ENCODE measurements at regions not wholly inside any gene's neighbourhood (a gene's known extent, or its start where the extent isn't known, plus 50 kb on each side); places are given as distances from the start of the nearest gene placed in this dataset.

GRCh38 chr10:131810805-131811629 is 89.8 kb upstream of the PPP2R2D start:
- Histone ChIP-seq H3K36me3 (replicated peaks in 1 of 2; ENCODE audit: control insufficient read depth in 1 of 2, insufficient read depth in 2 of 2, low read length in 2 of 2) (no peaks in the 10 kb centered on the region), H3K4me3 (replicated peaks in 1 of 3; ENCODE audit: insufficient read depth in 1 of 3, low read depth in 2 of 3, low read length in 3 of 3) (no peak overlapping the region), H3K9ac (ENCODE audit: insufficient read depth, low read depth, low read length) (no peak overlapping the region), H3K27ac (ENCODE audit: extremely low read length, insufficient read depth, low read length) (no peak overlapping the region), H3K4me2 (ENCODE audit: low read depth, low read length) (no peak overlapping the region), H4K20me1 (ENCODE audit: insufficient read depth, low read length) (no peaks in the 10 kb centered on the region), H3K79me2 (ENCODE audit: insufficient read depth, low read length) (no peaks in the 10 kb centered on the region), H3K9me3 (ENCODE audit: low read length) (no peaks in the 10 kb centered on the region), H2AFZ (ENCODE audit: low read length) (no peak overlapping the region), H3K27me3 (ENCODE audit: control insufficient read depth in 1 of 2, insufficient read depth in 2 of 2, low read length in 2 of 2) (peaks cover 1 to 33% of the 10 kb centered on the region in 2 experiments; a peak in 3 of 5 replicates), H3K4me1 (ENCODE audit: insufficient read depth, low read length) (peaks cover 25% of the 10 kb centered on the region)
- ATAC-seq (peak; percentile 17; the same call in 2 of the 3 replicates), DNase-seq (ENCODE audit: low spot score) (no peak), FAIRE-seq (no peak)
- in situ Hi-C loops (cut with HindIII; ENCODE audit: extremely low pct_ligation_motif_present, low pct_unique_long_range_greater_than_20kb) (no loop called here), intact Hi-C loops (cut with micrococcal nuclease; ENCODE audit: unreplicated experiment) (no loop called here)
- POLR2A ChIA-PET, result no interaction called here
- peak; percentile 28; the same call in 1 of the 2 replicates for TF ChIP-seq HNF4A (CRISPR knock-in tag; IDR thresholded peaks at IDR 0.05)
- peak; percentile 8; the same call in 1 of the 2 replicates for TF ChIP-seq ZNF687 (CRISPR knock-in tag; IDR thresholded peaks at IDR 0.05)
- TF ChIP-seq MLXIP (CRISPR knock-in tag; IDR thresholded peaks at IDR 0.05; ENCODE audit: borderline replicate concordance), result no peak
- TF ChIP-seq BATF2 (CRISPR knock-in tag; IDR thresholded peaks at IDR 0.05), result no peak
- no TSS peak for BruUV-seq (replicated peaks)
- WGBS (ENCODE audit: low lambda C conversion rate), result 25% methylated on average over 5 of the region's 25 CpGs
- CTCF ChIA-PET (ENCODE audit: low intra/inter-chr PET ratio, low total read pairs), result no interaction called here
